H9 (cell line): ENCODE measurements at regions not wholly inside any gene's neighbourhood (a gene's known extent, or its start where the extent isn't known, plus 50 kb on each side); places are given as distances from the start of the nearest gene placed in this dataset.

Source experiments
- DNase-seq: peaks from one replicate; pipeline ENCODE4 v3.0.0-alpha.2; 2017
- H2AFZ ChIP-seq: one replicate; pipeline ENCODE4 v1.6.1; 2013; ENCODE audit warnings: mild to moderate bottlenecking, low read length, control low read depth, moderate library complexity
- H2AK5ac ChIP-seq: 2 replicates; pipeline ENCODE4 v1.6.1; 2013; ENCODE audit warnings: low read length, control low read depth, mixed read lengths; ENCODE audit not compliant: insufficient read length
- H2BK120ac ChIP-seq: one replicate; pipeline ENCODE4 v1.6.1; 2013; ENCODE audit warnings: low read depth, mild to moderate bottlenecking, low read length, control low read depth, inconsistent platforms; ENCODE audit not compliant: poor library complexity, severe bottlenecking
- H2BK12ac ChIP-seq: 2 replicates; pipeline ENCODE4 v1.6.1; 2013; ENCODE audit warnings: low read length, control low read depth, mixed read lengths, low read depth; ENCODE audit not compliant: insufficient read length
- H2BK15ac ChIP-seq: 2 replicates; pipeline ENCODE4 v1.6.1; 2013; ENCODE audit warnings: low read depth, low read length, control low read depth
- H2BK20ac ChIP-seq: one replicate; pipeline ENCODE4 v1.6.1; 2013; ENCODE audit warnings: low read depth, mild to moderate bottlenecking, low read length, control low read depth, inconsistent platforms; ENCODE audit not compliant: poor library complexity, severe bottlenecking
- H2BK5ac ChIP-seq: 2 replicates; pipeline ENCODE4 v1.6.1; 2013; ENCODE audit warnings: low read length, control low read depth, mixed read lengths; ENCODE audit not compliant: insufficient read length
- H3K14ac ChIP-seq: 2 replicates; pipeline ENCODE4 v1.6.1; 2013; ENCODE audit warnings: low read length, control low read depth; ENCODE audit not compliant: insufficient read depth
- H3K18ac ChIP-seq: 2 replicates; pipeline ENCODE4 v1.6.1; 2013; ENCODE audit warnings: low read depth, mild to moderate bottlenecking, mixed read lengths, low read length, control low read depth; ENCODE audit not compliant: insufficient read length
- H3K23ac ChIP-seq: 2 replicates; pipeline ENCODE4 v1.6.1; 2013; ENCODE audit warnings: low read length, control low read depth, mixed read lengths, low read depth; ENCODE audit not compliant: insufficient read length
- H3K23me2 ChIP-seq: 2 replicates; pipeline ENCODE4 v1.6.1; 2013; ENCODE audit warnings: low read depth, mild to moderate bottlenecking, mixed read lengths, low read length, control low read depth; ENCODE audit not compliant: insufficient read length, poor library complexity, severe bottlenecking
- H3K27ac ChIP-seq: 2 replicates; pipeline ENCODE4 v1.5.1; 2013; ENCODE audit warnings: low read length, control low read depth, mixed read lengths, low read depth; ENCODE audit not compliant: insufficient read length
- H3K27me3 ChIP-seq: 2 replicates; pipeline ENCODE4 v1.6.1; 2013; ENCODE audit warnings: low read length, control low read depth, inconsistent platforms; ENCODE audit not compliant: insufficient read depth
- H3K4ac ChIP-seq: 2 replicates; pipeline ENCODE4 v1.6.1; 2013; ENCODE audit warnings: low read depth, mild to moderate bottlenecking, control low read depth, inconsistent platforms, low read length, moderate library complexity
- H3K4me1 ChIP-seq: 2 replicates; pipeline ENCODE4 v1.6.1; 2013; ENCODE audit warnings: low read length, control low read depth, inconsistent platforms; ENCODE audit not compliant: insufficient read depth
- H3K4me2 ChIP-seq: 2 replicates; pipeline ENCODE4 v1.6.1; 2013; ENCODE audit warnings: low read length, control low read depth, mixed read lengths; ENCODE audit not compliant: insufficient read length, insufficient read depth
- H3K56ac ChIP-seq: 2 replicates; pipeline ENCODE4 v1.6.1; 2013; ENCODE audit warnings: low read depth, mild to moderate bottlenecking, mixed read lengths, low read length, control low read depth; ENCODE audit not compliant: insufficient read length
- H3K79me1 ChIP-seq: 2 replicates; pipeline ENCODE4 v1.6.1; 2013; ENCODE audit warnings: low read depth, mild to moderate bottlenecking, moderate library complexity, low read length, control low read depth, inconsistent platforms; ENCODE audit not compliant: insufficient read depth, poor library complexity, severe bottlenecking
- H3K79me2 ChIP-seq: 2 replicates; pipeline ENCODE4 v1.6.1; 2013; ENCODE audit warnings: low read length, control low read depth, inconsistent platforms; ENCODE audit not compliant: insufficient read depth
- H3K9ac ChIP-seq: 2 replicates; pipeline ENCODE4 v1.6.1; 2013; ENCODE audit warnings: low read length, control low read depth, mixed read lengths; ENCODE audit not compliant: insufficient read length; ENCODE audit errors: extremely low read depth
- H3K9me3 ChIP-seq: one replicate; pipeline ENCODE4 v1.6.1; 2013; ENCODE audit warnings: low read depth, low read length, inconsistent platforms; ENCODE audit not compliant: control insufficient read depth
- H3T11ph ChIP-seq: one replicate; pipeline ENCODE4 v1.6.1; 2013; ENCODE audit warnings: mild to moderate bottlenecking, low read length, control low read depth, inconsistent platforms
- H4K20me1 ChIP-seq: one replicate; pipeline ENCODE4 v1.6.1; 2013; ENCODE audit not compliant: control insufficient read depth, insufficient read length, insufficient read depth
- H4K5ac ChIP-seq: 2 replicates; pipeline ENCODE4 v1.6.1; 2013; ENCODE audit warnings: low read depth, mild to moderate bottlenecking, mixed read lengths, low read length, control low read depth; ENCODE audit not compliant: insufficient read length
- H4K8ac ChIP-seq: replicated peaks from 2 replicates; pipeline ENCODE4 v1.6.1; 2013; ENCODE audit warnings: low read length, control low read depth, mixed read lengths, low read depth; ENCODE audit not compliant: insufficient read length
- H4K91ac ChIP-seq: 2 replicates; pipeline ENCODE4 v1.6.1; 2013; ENCODE audit warnings: low read depth, mild to moderate bottlenecking, moderate library complexity, mixed read lengths, low read length, control low read depth; ENCODE audit not compliant: insufficient read length
- H3K27ac Mint-ChIP-seq, 3 experiments: 2 replicates in 2 of 3; 3 replicates in 1 of 3; pipeline ENCODE4 v1.8.0; 2020 to 2021; ENCODE audit warnings: mixed read lengths in 3 of 3, mild to moderate bottlenecking in 1 of 3, moderate library complexity in 1 of 3
- H3K27me3 Mint-ChIP-seq: 2 replicates; pipeline ENCODE4 v1.8.0; 2021; ENCODE audit warnings: low read depth, mild to moderate bottlenecking, moderate library complexity, mixed read lengths
- H3K36me3 Mint-ChIP-seq, 3 experiments: 2 replicates in 2 of 3; 3 replicates in 1 of 3; pipeline ENCODE4 v1.8.0; 2020 to 2021; ENCODE audit warnings: low read depth in 3 of 3, mixed read lengths in 3 of 3; ENCODE audit not compliant: insufficient read depth in 1 of 3
- H3K4me1 Mint-ChIP-seq, 2 experiments: 2 replicates each; pipeline ENCODE4 v1.8.0; 2020; ENCODE audit warnings: mixed read lengths in 2 of 2
- H3K4me3 Mint-ChIP-seq, 2 experiments: 2 replicates in 1 of 2; 3 replicates in 1 of 2; pipeline ENCODE4 v1.8.0; 2020 to 2021; ENCODE audit warnings: mild to moderate bottlenecking in 2 of 2, mixed read lengths in 2 of 2, moderate library complexity in 1 of 2
- H3K9me3 Mint-ChIP-seq, 2 experiments: 2 replicates in 1 of 2; 3 replicates in 1 of 2; pipeline ENCODE4 v1.8.0; 2020; ENCODE audit warnings: mild to moderate bottlenecking in 2 of 2, mixed read lengths in 2 of 2, moderate library complexity in 1 of 2
- WGBS: extraction: QIAGEN DNeasy Blood & Tissue Kit; methylation state at CpG from one replicate; pipeline ENCODE4 v1.1.7; 2013; ENCODE audit warnings: missing lambda C conversion rate, low lambda C conversion rate, mixed read lengths; ENCODE audit not compliant: insufficient read length; ENCODE audit errors: extremely low coverage; 5-methylcytosine and 5-hydroxymethylcytosine counted together
- TF ChIP-seq, protein P1 (sequence below): fragments of 200-600 bp; sonication (generic); conservative IDR thresholded peaks from 3 replicates; pipeline ENCODE4 v1.8.0; 2021; ENCODE audit warnings: antibody characterized with exemption, mild to moderate bottlenecking

DNA sequence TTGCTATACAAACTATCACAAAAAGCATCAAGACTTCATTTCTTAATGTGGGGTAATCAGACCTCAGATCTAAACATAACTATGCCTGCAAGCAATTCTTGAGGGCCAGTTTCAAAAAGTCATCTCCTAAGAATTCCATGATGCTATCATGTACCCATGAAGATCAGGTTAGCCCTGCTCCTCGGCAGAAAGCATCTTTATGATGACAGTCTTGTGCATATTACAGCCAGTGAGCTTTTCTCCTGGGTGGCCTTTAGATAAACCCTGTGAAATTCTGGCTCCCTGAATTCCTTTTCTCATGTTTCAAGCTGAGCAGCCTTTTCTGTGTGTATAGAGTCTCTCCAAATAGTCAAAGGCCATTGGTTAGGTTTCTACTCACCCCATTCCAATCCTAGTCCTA is 201.9 kb upstream of the MCTP2 start:
- H3K27ac ChIP-seq, result no peak overlapping the region
- Mint-ChIP-seq H3K27ac (no peak overlapping the region; a peak in 1 of 7 replicates), H3K9me3 (no peaks in the 10 kb centered on the region), H3K36me3 (no peaks in the 10 kb centered on the region), H3K27me3 (no peaks in the 10 kb centered on the region; the same call in 1 of the 2 replicates), H3K4me1 (no peaks in the 10 kb centered on the region), H3K4me3 (no peak overlapping the region)
- H4K91ac ChIP-seq, result no peak overlapping the region
- no peaks in the 10 kb centered on the region for H4K20me1 ChIP-seq
- no peak overlapping the region for H3K9ac ChIP-seq
- no peak overlapping the region for H3K56ac ChIP-seq
- H2BK5ac ChIP-seq, result no peak overlapping the region
- no peak overlapping the region for H2BK12ac ChIP-seq
- no peaks in the 10 kb centered on the region for H3K9me3 ChIP-seq
- no peak overlapping the region for H4K8ac ChIP-seq
- H2BK120ac ChIP-seq, result no peak overlapping the region
- H2BK20ac ChIP-seq, result no peak overlapping the region
- TF ChIP-seq, protein P1, sequence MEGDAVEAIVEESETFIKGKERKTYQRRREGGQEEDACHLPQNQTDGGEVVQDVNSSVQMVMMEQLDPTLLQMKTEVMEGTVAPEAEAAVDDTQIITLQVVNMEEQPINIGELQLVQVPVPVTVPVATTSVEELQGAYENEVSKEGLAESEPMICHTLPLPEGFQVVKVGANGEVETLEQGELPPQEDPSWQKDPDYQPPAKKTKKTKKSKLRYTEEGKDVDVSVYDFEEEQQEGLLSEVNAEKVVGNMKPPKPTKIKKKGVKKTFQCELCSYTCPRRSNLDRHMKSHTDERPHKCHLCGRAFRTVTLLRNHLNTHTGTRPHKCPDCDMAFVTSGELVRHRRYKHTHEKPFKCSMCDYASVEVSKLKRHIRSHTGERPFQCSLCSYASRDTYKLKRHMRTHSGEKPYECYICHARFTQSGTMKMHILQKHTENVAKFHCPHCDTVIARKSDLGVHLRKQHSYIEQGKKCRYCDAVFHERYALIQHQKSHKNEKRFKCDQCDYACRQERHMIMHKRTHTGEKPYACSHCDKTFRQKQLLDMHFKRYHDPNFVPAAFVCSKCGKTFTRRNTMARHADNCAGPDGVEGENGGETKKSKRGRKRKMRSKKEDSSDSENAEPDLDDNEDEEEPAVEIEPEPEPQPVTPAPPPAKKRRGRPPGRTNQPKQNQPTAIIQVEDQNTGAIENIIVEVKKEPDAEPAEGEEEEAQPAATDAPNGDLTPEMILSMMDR, result no peak
- H2BK15ac ChIP-seq, result no peak overlapping the region
- no peaks in the 10 kb centered on the region for H3K27me3 ChIP-seq
- H3K14ac ChIP-seq, result no peak overlapping the region
- H3K4me1 ChIP-seq, result no peaks in the 10 kb centered on the region
- no peak overlapping the region for H3K4ac ChIP-seq
- no peak overlapping the region for H2AFZ ChIP-seq
- H3K79me1 ChIP-seq, result no peaks in the 10 kb centered on the region
- H3K18ac ChIP-seq, result no peak overlapping the region
- no peak overlapping the region for H2AK5ac ChIP-seq
- no peak for DNase-seq
- no peak overlapping the region for H3K4me2 ChIP-seq
- H4K5ac ChIP-seq, result no peak overlapping the region
- no peak overlapping the region for H3K23ac ChIP-seq
- no peak overlapping the region for H3T11ph ChIP-seq
- H3K23me2 ChIP-seq, result no peaks in the 10 kb centered on the region
- no CpG with 5 or more reads among the region's 1 CpG for WGBS
- no peaks in the 10 kb centered on the region for H3K79me2 ChIP-seq
